ENCODE measurements at regions not wholly inside any gene's neighbourhood (a gene's known extent, or its start where the extent isn't known, plus 50 kb on each side); places are given as distances from the start of the nearest gene placed in this dataset.

DNA sequence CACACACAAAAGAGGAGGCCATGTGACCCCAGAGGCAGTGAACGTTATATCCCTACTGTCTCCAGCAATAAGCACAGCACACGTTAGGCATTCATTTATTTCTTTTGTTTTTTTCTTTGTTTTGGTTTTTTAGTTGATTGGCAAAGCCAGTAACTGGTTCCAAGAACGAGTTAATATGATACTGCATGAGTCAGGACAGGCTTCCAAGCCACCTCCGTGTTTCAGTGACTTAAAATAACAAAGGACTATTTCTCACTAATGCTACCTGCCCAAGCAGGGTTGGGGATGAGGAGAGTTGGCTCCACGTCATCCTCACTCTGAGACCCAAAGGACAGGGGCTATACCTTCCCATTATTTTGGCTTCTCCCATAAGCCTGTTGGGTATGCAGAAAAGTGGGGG, 130.5 kb downstream of the ST8SIA2 start:
- no peak overlapping the region for H4K5ac ChIP-seq (ENCODE audit: low read depth, low read length)
- no peaks in the 10 kb centered on the region for H3K36me3 ChIP-seq (ENCODE audit: control insufficient read depth, insufficient read depth, low read length)
- H3K4ac ChIP-seq (ENCODE audit: low read depth, low read length): no peak overlapping the region
- no TSS peak for BruUV-seq (replicated peaks)
- no peak overlapping the region for H3K4me3 ChIP-seq (ENCODE audit: insufficient read depth, low read depth, low read length)
- intact Hi-C loops (cut with micrococcal nuclease) (no loop called here), in situ Hi-C loops (cut with MboI; ENCODE audit: low sequenced_read_pairs) (loop anchor here (5.0 kb wide), 1 partner anchor 183 kb away; no protein-coding TSS in a partner anchor), dilution Hi-C loops (cut with HindIII; ENCODE audit: low sequenced_read_pairs, unreplicated experiment) (no loop called here)
- H2BK5ac ChIP-seq (ENCODE audit: low read depth, low read length, poor library complexity, severe bottlenecking): no peak overlapping the region
- no peaks in the 10 kb centered on the region for H3K4me1 ChIP-seq (ENCODE audit: control insufficient read depth, insufficient read depth, low read length)
- H3K27me3 ChIP-seq (ENCODE audit: control insufficient read depth, insufficient read depth, low read length): no peaks in the 10 kb centered on the region
- no peaks in the 10 kb centered on the region for H3K9me1 ChIP-seq (ENCODE audit: insufficient read depth, low read length)
- H3K18ac ChIP-seq (ENCODE audit: low read depth, low read length): no peak overlapping the region
- H2AK9ac ChIP-seq (replicated peaks; ENCODE audit: low read depth, low read length, poor library complexity): no peak overlapping the region
- H2AK5ac ChIP-seq (ENCODE audit: low read depth, low read length): no peak overlapping the region
- H2BK120ac ChIP-seq (ENCODE audit: low read depth, low read length): no peak overlapping the region
- H3K79me1 ChIP-seq (ENCODE audit: low read depth in 1 of 2, low read length in 2 of 2): no peaks in the 10 kb centered on the region
- H3K9ac ChIP-seq (ENCODE audit: low read depth, low read length): no peak overlapping the region
- H4K91ac ChIP-seq (ENCODE audit: insufficient read depth, low read depth, low read length): no peak overlapping the region
- no peak overlapping the region for H3K56ac ChIP-seq (ENCODE audit: extremely low read depth, insufficient read depth, low read length)
- no peaks in the 10 kb centered on the region for H4K20me1 ChIP-seq (ENCODE audit: insufficient read depth, low read length)
- ATAC-seq (ENCODE audit: low read depth): no peak
- H3K23ac ChIP-seq (ENCODE audit: low read depth, low read length): no peak overlapping the region
- no peak overlapping the region for H3K27ac ChIP-seq (ENCODE audit: insufficient read depth, low read length)
- ChIA-PET POLR2A (ENCODE audit: unreplicated experiment) (no interaction called here), CTCF (no interaction called here)
- no peak overlapping the region for H3K4me2 ChIP-seq (ENCODE audit: low read depth, low read length)
- H2AFZ ChIP-seq (replicated peaks; ENCODE audit: low read length, poor library complexity): no peak overlapping the region
- no peak overlapping the region for H3K14ac ChIP-seq (replicated peaks; ENCODE audit: low read depth, low read length)
- no CpG with 5 or more reads among the region's 5 CpGs for WGBS, 2 experiments (ENCODE audit: extremely low coverage in 2 of 2, insufficient read length in 1 of 2)
- H2BK20ac ChIP-seq (ENCODE audit: low read depth, low read length): no peak overlapping the region
- no peak overlapping the region for H2BK15ac ChIP-seq (ENCODE audit: low read depth, low read length)
- no peaks in the 10 kb centered on the region for H3K9me3 ChIP-seq (ENCODE audit: control insufficient read depth, insufficient read depth, low read length)
- DNase-seq: no peak
- no peak overlapping the region for H4K8ac ChIP-seq (ENCODE audit: low read depth in 2 of 2, low read length in 2 of 2)
- TF ChIP-seq CEBPB (IDR thresholded peaks at IDR 0.05; ENCODE audit: low read depth, low read length) (no peak), MAZ (IDR thresholded peaks at IDR 0.05; ENCODE audit: borderline replicate concordance, low read depth, low read length) (no peak), RCOR1 (IDR thresholded peaks at IDR 0.05; ENCODE audit: insufficient replicate concordance, low read length) (no peak), MXI1 (IDR thresholded peaks at IDR 0.05; ENCODE audit: borderline replicate concordance, low read depth, low read length) (no peak)

Measured in IMR-90 (cell line).